Fibroblast of pulmonary artery (primary cell): ENCODE measurements at regions not wholly inside any gene's neighbourhood (a gene's known extent, or its start where the extent isn't known, plus 50 kb on each side); places are given as distances from the start of the nearest gene placed in this dataset.

Experiments used
- DNase-seq: peaks from one replicate; pipeline ENCODE4 v3.0.0-alpha.2; 2010; ENCODE audit warnings: low read depth
- H3K4me3 ChIP-seq: replicated peaks from 2 replicates; pipeline ENCODE4 v1.5.1; 2011; ENCODE audit warnings: low read depth, mild to moderate bottlenecking, control low read depth, low read length, moderate library complexity
- CTCF ChIP-seq: IDR thresholded peaks from 2 replicates; pipeline ENCODE4 v1.5.1; 2011; ENCODE audit warnings: mild to moderate bottlenecking, control low read depth, low read length, inconsistent platforms; ENCODE audit errors: missing control alignments

GRCh38 chr20:57867181-57867803, 157.5 kb upstream of the PMEPA1 start:
- H3K4me3 ChIP-seq, result no peak overlapping the region
- no peak for DNase-seq
- TF ChIP-seq CTCF, result no peak

GRCh38 chr20:57866250-57867106, 156.7 kb upstream of the PMEPA1 start:
- no peak overlapping the region for H3K4me3 ChIP-seq
- DNase-seq, result no peak
- no peak for TF ChIP-seq CTCF

GRCh38 chr20:57865266-57865665, 155.5 kb upstream of the PMEPA1 start:
- no peak for TF ChIP-seq CTCF
- H3K4me3 ChIP-seq, result no peak overlapping the region
- no peak for DNase-seq

- no peak for TF ChIP-seq CTCF
- H3K4me3 ChIP-seq, result no peak overlapping the region
- DNase-seq, result no peak
Observed at GRCh38 chr20:57860576-57860975, 150.8 kb upstream of the PMEPA1 start.

- H3K4me3 ChIP-seq, result no peak overlapping the region
- no peak for TF ChIP-seq CTCF
- DNase-seq, result no peak
Observed at GRCh38 chr20:57857969-57858368, 148.2 kb upstream of the PMEPA1 start.

- no peak for TF ChIP-seq CTCF
- H3K4me3 ChIP-seq, result no peak overlapping the region
- DNase-seq, result no peak
Observed at GRCh38 chr20:57857118-57857517, 147.3 kb upstream of the PMEPA1 start.
